GM12878 (cell line): ENCODE measurements at regions not wholly inside any gene's neighbourhood (a gene's known extent, or its start where the extent isn't known, plus 50 kb on each side); places are given as distances from the start of the nearest gene placed in this dataset.

Experiments used
- ATAC-seq: fragments of 200-7000 bp; cut with Tn5 transposase; 3 replicates; pipeline ENCODE4 v1.9.1; 2020; ENCODE audit warnings: mild to moderate bottlenecking, moderate library complexity
- BruUV-seq: library from RNA; stranded (reverse); fragments of 400-500 nt; replicated peaks from 2 replicates; lab custom pipeline; 2021; lab: Mats Ljungman, UMichigan
- CTCF ChIA-PET: fragments of 300-600 bp; sonication (Branson Sonifier 250); formaldehyde crosslinking; extraction: SDS; loops from one replicate; lab custom pipeline; 2021; ENCODE audit warnings: inconsistent platforms; lab: Yijun Ruan, JAX
- POLR2A ChIA-PET: fragments of 350-600 bp; formaldehyde crosslinking; extraction: SDS; loops from one replicate; lab custom pipeline; 2021; ENCODE audit warnings: inconsistent platforms; lab: Charles Lee
- RAD21 ChIA-PET: fragments of 300-600 bp; sonication (Branson Sonifier 250); formaldehyde crosslinking; loops from one replicate; lab custom pipeline; 2023; ENCODE audit warnings: antibody characterized with exemption; ENCODE audit not compliant: unreplicated experiment; lab: Charles Lee
- SMC1A ChIA-PET: fragments of 300-600 bp; sonication (Branson Sonifier 250); formaldehyde crosslinking; loops from one replicate; lab custom pipeline; 2023; ENCODE audit not compliant: unreplicated experiment, uncharacterized antibody; lab: Charles Lee
- DNase-seq: peaks from one replicate; pipeline ENCODE4 v3.0.0-alpha.2; 2011; ENCODE audit warnings: low read depth, low spot score
- FAIRE-seq: peaks from 3 replicates; lab custom pipeline; 2011; peaks lifted over from hg19 to GRCh38; lab: Jason Lieb, UNC
- H2AFZ ChIP-seq: 2 replicates; pipeline ENCODE4 v1.6.0; 2011; ENCODE audit warnings: low read depth, low read length, control low read depth; ENCODE audit not compliant: control insufficient read depth
- H3K27ac ChIP-seq: 2 replicates; pipeline ENCODE4 v1.5.1; 2011; ENCODE audit warnings: control low read depth; ENCODE audit not compliant: control insufficient read depth, insufficient read depth
- H3K27me3 ChIP-seq, 2 experiments: replicated peaks in 1 of 2; 2 replicates each; pipeline versions ENCODE4 v1.6.0 to v1.6.1; 2011; ENCODE audit warnings: low read length in 1 of 2; ENCODE audit not compliant: control insufficient read depth in 2 of 2, insufficient read depth in 2 of 2
- H3K36me3 ChIP-seq, 2 experiments: 2 replicates each; pipeline ENCODE4 v1.5.1; 2011; ENCODE audit warnings: low read length in 1 of 2; ENCODE audit not compliant: control insufficient read depth in 2 of 2, insufficient read depth in 2 of 2
- H3K4me1 ChIP-seq: 2 replicates; pipeline ENCODE4 v1.6.1; 2011; ENCODE audit warnings: mild to moderate bottlenecking, low read length, moderate library complexity, mixed read lengths; ENCODE audit not compliant: control insufficient read depth, insufficient read depth
- H3K4me2 ChIP-seq: 2 replicates; pipeline ENCODE4 v1.6.0; 2011; ENCODE audit warnings: control low read depth; ENCODE audit not compliant: control insufficient read depth, insufficient read depth
- H3K4me3 ChIP-seq: fragments of 200-600 bp; sonication (generic); 2 replicates; pipeline ENCODE4 v1.5.1; 2016
- H3K79me2 ChIP-seq: 2 replicates; pipeline ENCODE4 v1.6.0; 2011; ENCODE audit warnings: low read length; ENCODE audit not compliant: control insufficient read depth, insufficient read depth
- H3K9ac ChIP-seq: 2 replicates; pipeline ENCODE4 v1.8.0; 2011; ENCODE audit warnings: low read length, control low read depth, mixed read lengths; ENCODE audit not compliant: control insufficient read depth, insufficient read depth
- H3K9me3 ChIP-seq: replicated peaks from 3 replicates; pipeline ENCODE4 v1.5.1; 2011; ENCODE audit warnings: mild to moderate bottlenecking, low read length; ENCODE audit not compliant: control insufficient read depth, insufficient read depth
- H4K20me1 ChIP-seq: 2 replicates; pipeline ENCODE4 v1.6.0; 2011; ENCODE audit not compliant: control insufficient read depth, insufficient read depth
- BCLAF1 ChIP-seq: fragments of 450-650 bp; IDR thresholded peaks from 2 replicates; pipeline ENCODE4 v1.6.1; 2017; ENCODE audit warnings: antibody characterized with exemption, mild to moderate bottlenecking, moderate library complexity
- BHLHE40 ChIP-seq, 2 experiments: fragments of 450-650 bp in 1 of 2; IDR thresholded peaks; 2 replicates each; pipeline ENCODE4 v1.6.1; 2011 to 2017; ENCODE audit warnings: low read depth in 2 of 2, borderline replicate concordance in 1 of 2, improper control_type of control experiment in 1 of 2, low read length in 1 of 2, mild to moderate bottlenecking in 1 of 2
- E4F1 ChIP-seq: fragments of 450-650 bp; IDR thresholded peaks from 2 replicates; pipeline ENCODE4 v1.6.1; 2018; ENCODE audit warnings: borderline replicate concordance, mild to moderate bottlenecking; ENCODE audit not compliant: partially characterized antibody
- EED ChIP-seq: sonication (generic); IDR thresholded peaks from 2 replicates; pipeline ENCODE4 v1.6.1; 2016; ENCODE audit warnings: antibody characterized with exemption, low read depth
- HSF1 ChIP-seq: fragments of 150-350 bp; IDR thresholded peaks from 2 replicates; pipeline ENCODE4 v1.6.1; 2014; ENCODE audit warnings: mild to moderate bottlenecking, low read depth, low read length
- NBN ChIP-seq: fragments of 450-650 bp; IDR thresholded peaks from 2 replicates; pipeline ENCODE4 v1.6.1; 2016
- NRF1 ChIP-seq: conservative IDR thresholded peaks from 2 replicates; pipeline ENCODE4 v1.6.1; 2011; ENCODE audit warnings: mild to moderate bottlenecking, low read depth, low read length, improper control_type of control experiment
- POLR2AphosphoS5 ChIP-seq: IDR thresholded peaks from 2 replicates; pipeline ENCODE4 v1.6.1; 2011; ENCODE audit warnings: mild to moderate bottlenecking, low read length, inconsistent platforms
- STAT1 ChIP-seq: fragments of 450-650 bp; conservative IDR thresholded peaks from 2 replicates; pipeline ENCODE4 v1.6.1; 2014; ENCODE audit warnings: antibody characterized with exemption, mild to moderate bottlenecking
- TAF1 ChIP-seq: IDR thresholded peaks from 2 replicates; pipeline ENCODE4 v1.6.1; 2011; ENCODE audit warnings: mild to moderate bottlenecking, low read depth, low read length, borderline replicate concordance
- ZSCAN29 ChIP-seq: fragments of 450-650 bp; IDR thresholded peaks from 2 replicates; pipeline ENCODE4 v1.6.1; 2017; ENCODE audit warnings: mild to moderate bottlenecking, moderate library complexity
- WGBS: methylation state at CpG from one replicate; pipeline ENCODE4 v1.1.6; 2016; ENCODE audit warnings: low lambda C conversion rate; ENCODE audit not compliant: insufficient replicate concordance, insufficient coverage; ENCODE audit errors: missing lambda C conversion rate; 5-methylcytosine and 5-hydroxymethylcytosine counted together
- in situ Hi-C: fragments of 300-500 bp; cut with MboI; formaldehyde crosslinking; loops from 9 replicates; pipeline ENCODE4 v1.14.3; 2018; ENCODE audit warnings: mixed read lengths
- intact Hi-C: fragments of 100-400 bp; cut with micrococcal nuclease; formaldehyde crosslinking; loops from one replicate; pipeline ENCODE4 v1.14.2; 2022; ENCODE audit not compliant: unreplicated experiment

GRCh38 chr5:10110228-10110627, 139.5 kb downstream of the ATPSCKMT start:
- RAD21 ChIA-PET = no interaction called here
- WGBS = 48% methylated on average over 10 of the region's 10 CpGs
- in situ Hi-C loops (no loop called here), intact Hi-C loops (loop anchor here (5.0 kb wide), 1 partner anchor 213 kb away; no protein-coding TSS in a partner anchor)
- H3K4me3 ChIP-seq = no peak overlapping the region
- POLR2A ChIA-PET = no interaction called here
- no peaks in the 10 kb centered on the region for H3K36me3 ChIP-seq
- H3K27ac ChIP-seq = no peak overlapping the region
- TF ChIP-seq EED = no peak
- no peak for TF ChIP-seq TAF1
- TF ChIP-seq HSF1 = no peak
- no peak for TF ChIP-seq ZSCAN29
- no peak for TF ChIP-seq STAT1
- no peak for TF ChIP-seq BCLAF1
- TF ChIP-seq E4F1 = no peak
- no peak for TF ChIP-seq POLR2AphosphoS5
- no peak for TF ChIP-seq NRF1
- no peak for TF ChIP-seq NBN
- no peak for TF ChIP-seq BHLHE40 (IDR thresholded peaks at IDR 0.05; ENCODE audit: borderline replicate concordance in 1 of 2, low read depth in 2 of 2, low read length in 1 of 2)
- ATAC-seq (no peak), FAIRE-seq (no peak), DNase-seq (no peak)
- SMC1A ChIA-PET = no interaction called here
- H3K27me3 ChIP-seq = no peaks in the 10 kb centered on the region
- no peak overlapping the region for H3K4me2 ChIP-seq
- H2AFZ ChIP-seq = no peak overlapping the region
- CTCF ChIA-PET = interaction anchor here (0.8 to 1.3 kb wide), 2 partner anchors 24 to 457 kb away, joined by 3 read pairs; no protein-coding TSS in a partner anchor
- no peaks in the 10 kb centered on the region for H3K79me2 ChIP-seq
- H3K9me3 ChIP-seq = no peaks in the 10 kb centered on the region
- BruUV-seq = no TSS peak
- no peaks in the 10 kb centered on the region for H4K20me1 ChIP-seq
- H3K9ac ChIP-seq = no peak overlapping the region
- no peaks in the 10 kb centered on the region for H3K4me1 ChIP-seq
